ENCODE measurements at regions not wholly inside any gene's neighbourhood (a gene's known extent, or its start where the extent isn't known, plus 50 kb on each side); places are given as distances from the start of the nearest gene placed in this dataset.
A peak's percentile ranks its signal among the peaks of the same experiment; 100 is the strongest.

DNA sequence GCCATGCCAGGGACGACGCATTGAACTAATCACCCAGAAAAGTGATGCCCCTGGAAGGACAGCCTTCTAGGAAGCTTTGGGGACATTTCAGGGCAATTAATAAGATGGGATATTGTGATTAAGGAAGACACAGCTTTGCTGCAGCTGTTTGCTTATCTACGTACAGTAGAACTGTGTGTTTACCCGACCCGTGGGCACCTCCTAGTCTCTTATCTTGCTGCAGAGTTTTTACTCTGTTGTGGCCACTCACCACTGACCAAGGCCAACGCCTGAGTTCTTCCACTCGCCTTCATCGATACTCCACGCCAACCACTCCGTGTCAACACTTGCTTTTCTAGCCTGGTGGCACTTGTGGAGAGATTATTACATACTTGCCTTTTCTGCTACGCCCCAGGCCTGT is 105.9 kb upstream of the MLN start:
- Mint-ChIP-seq H3K4me1 (ENCODE audit: low read depth) (peaks cover 47% of the 10 kb centered on the region), H3K4me3 (no peak overlapping the region), H3K27me3 (no peaks in the 10 kb centered on the region), H3K9me3 (no peaks in the 10 kb centered on the region), H3K27ac (no peak overlapping the region), H3K36me3 (no peaks in the 10 kb centered on the region)
- no peak for DNase-seq
- POLR2A ChIA-PET: no interaction called here
- CTCF ChIA-PET: no interaction called here
- intact Hi-C loops (cut with micrococcal nuclease): no loop called here

DNA sequence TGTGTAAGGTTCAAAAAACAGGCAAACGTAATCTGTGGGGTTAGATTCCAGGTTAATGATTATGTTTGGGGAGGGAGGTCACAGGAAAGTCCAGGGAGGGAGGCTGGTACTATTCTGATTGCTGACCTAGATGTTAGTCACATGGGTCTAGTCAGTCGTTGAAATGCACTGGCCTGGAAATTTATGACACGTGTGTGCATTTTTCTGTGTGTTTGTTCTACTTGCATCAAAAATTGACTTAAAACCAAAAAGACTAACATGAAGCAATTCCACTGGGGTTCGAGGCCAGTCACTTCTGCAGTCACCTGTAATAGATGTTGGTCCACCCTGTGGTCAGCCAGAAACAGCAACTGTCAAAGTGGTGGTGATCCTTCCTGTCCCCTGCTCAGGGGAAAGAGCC is 104.2 kb upstream of the MLN start:
- Mint-ChIP-seq H3K9me3 (no peaks in the 10 kb centered on the region), H3K4me3 (no peak overlapping the region), H3K4me1 (ENCODE audit: low read depth) (peaks cover 47% of the 10 kb centered on the region), H3K27ac (no peak overlapping the region), H3K36me3 (no peaks in the 10 kb centered on the region), H3K27me3 (no peaks in the 10 kb centered on the region)
- POLR2A ChIA-PET: no interaction called here
- CTCF ChIA-PET: interaction anchor here (2.0 kb wide), 1 partner anchor 137 kb away, joined by 9 read pairs; no protein-coding TSS in a partner anchor
- intact Hi-C loops (cut with micrococcal nuclease): no loop called here
- no peak for DNase-seq

DNA sequence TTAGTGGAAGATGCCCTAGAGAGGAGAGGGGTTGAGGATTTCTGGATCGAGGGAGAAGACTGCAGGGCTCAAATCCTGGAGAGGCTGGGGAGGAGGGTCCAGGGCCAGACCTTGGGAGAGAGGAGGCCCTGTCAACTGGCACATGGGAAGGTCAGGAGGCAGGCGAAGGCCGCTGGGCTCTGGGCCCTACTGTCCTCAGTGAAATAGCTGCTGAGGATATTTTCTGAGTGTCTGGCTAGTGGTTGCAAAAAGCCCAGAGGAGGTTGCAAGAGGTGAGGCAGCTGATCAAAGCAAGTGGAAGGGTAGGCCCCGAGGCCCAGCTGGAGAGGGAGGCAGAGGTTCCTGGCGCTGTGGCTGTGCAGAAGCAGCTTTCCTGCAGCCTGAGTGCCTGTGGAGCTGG is 103.4 kb upstream of the MLN start:
- peak overlapping the region; percentile 43 for H3K27ac Mint-ChIP-seq
- H3K9me3 Mint-ChIP-seq: no peaks in the 10 kb centered on the region
- no peak for DNase-seq
- peaks cover 49% of the 10 kb centered on the region for H3K4me1 Mint-ChIP-seq (ENCODE audit: low read depth)
- intact Hi-C loops (cut with micrococcal nuclease): no loop called here
- POLR2A ChIA-PET: no interaction called here
- no peaks in the 10 kb centered on the region for H3K27me3 Mint-ChIP-seq
- H3K36me3 Mint-ChIP-seq: no peaks in the 10 kb centered on the region
- CTCF ChIA-PET: interaction anchor here (2.0 kb wide), 1 partner anchor 136 kb away, joined by 9 read pairs; no protein-coding TSS in a partner anchor
- no peak overlapping the region for H3K4me3 Mint-ChIP-seq

DNA sequence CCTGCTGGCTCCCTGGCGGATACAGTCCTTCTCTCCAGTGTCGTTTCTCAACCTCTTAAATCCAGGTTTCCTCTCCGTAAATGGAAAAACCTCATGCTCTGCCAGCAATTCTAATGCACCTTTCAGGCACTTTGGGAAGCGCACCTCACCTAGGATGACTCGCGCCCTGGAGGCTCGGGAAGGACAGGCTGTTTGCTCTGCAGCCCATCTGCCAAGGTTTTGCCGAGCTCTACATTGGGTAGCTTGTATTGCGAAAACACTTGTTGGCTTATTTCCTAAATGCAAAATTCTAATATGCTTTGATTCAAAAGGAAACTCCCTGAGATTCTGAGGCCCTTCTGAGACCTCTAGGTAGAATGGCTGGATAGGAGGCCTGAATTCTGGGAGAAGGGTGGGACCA is 102.6 kb upstream of the MLN start:
- no peaks in the 10 kb centered on the region for H3K9me3 Mint-ChIP-seq
- peak overlapping the region; percentile 43 for H3K27ac Mint-ChIP-seq
- CTCF ChIA-PET: interaction anchor here (2.0 kb wide), 1 partner anchor 135 kb away, joined by 9 read pairs; no protein-coding TSS in a partner anchor
- intact Hi-C loops (cut with micrococcal nuclease): no loop called here
- peaks cover 49% of the 10 kb centered on the region for H3K4me1 Mint-ChIP-seq (ENCODE audit: low read depth)
- H3K27me3 Mint-ChIP-seq: no peaks in the 10 kb centered on the region
- no peak overlapping the region for H3K4me3 Mint-ChIP-seq
- DNase-seq: no peak
- POLR2A ChIA-PET: no interaction called here
- H3K36me3 Mint-ChIP-seq: no peaks in the 10 kb centered on the region

DNA sequence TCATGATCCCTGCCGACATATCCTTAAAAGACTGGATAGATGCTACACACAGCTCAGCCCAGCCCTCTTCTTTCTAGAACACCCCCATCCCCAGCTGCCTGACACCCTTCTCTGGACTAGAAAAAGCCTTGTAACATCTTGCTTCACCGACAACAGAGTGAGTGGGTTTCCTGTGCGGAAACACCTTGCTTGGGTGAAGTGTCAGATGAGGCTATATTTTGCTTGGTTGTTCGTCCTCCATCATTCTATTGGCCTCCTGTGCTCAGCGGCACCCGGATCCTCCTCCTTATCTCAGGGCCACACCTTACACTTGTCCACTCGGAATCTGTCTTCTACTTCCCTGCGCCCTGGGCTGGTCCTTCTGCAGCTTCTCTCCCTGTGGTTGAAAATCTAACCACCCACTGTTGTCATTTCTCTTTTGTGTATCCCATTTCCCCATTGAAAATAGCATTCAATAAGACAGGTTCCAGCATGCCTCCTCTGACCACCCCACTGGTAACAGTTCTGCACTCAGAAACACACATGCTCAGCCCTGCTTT is 101.3 kb upstream of the MLN start:
- POLR2A ChIA-PET: no interaction called here
- Mint-ChIP-seq H3K4me3 (peak overlapping the region; percentile 1), H3K4me1 (ENCODE audit: low read depth) (peaks cover 49% of the 10 kb centered on the region)

DNA sequence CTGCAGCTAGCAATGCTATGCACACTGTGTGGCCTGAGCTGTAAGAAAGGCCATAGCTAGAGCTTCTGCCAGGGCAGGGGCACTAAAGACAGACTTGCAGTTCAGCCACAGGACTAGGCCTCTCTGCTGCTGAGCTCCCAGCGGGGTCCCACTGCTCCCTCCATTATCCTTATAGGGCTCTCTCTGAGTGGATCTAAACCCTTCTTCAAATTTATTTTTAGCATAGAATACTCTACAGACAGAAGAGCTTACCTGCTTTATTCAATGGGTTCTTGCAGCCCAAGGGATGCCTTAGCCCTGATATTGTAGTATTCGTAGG is 100.9 kb upstream of the MLN start:
- ChIA-PET POLR2A (no interaction called here), CTCF (interaction anchor here (0.8 to 1.2 kb wide), 4 partner anchors 11 to 150 kb away, joined by 3 to 6 read pairs (median 4); no protein-coding TSS in a partner anchor)
- Mint-ChIP-seq H3K36me3 (no peaks in the 10 kb centered on the region), H3K27me3 (no peaks in the 10 kb centered on the region), H3K9me3 (no peaks in the 10 kb centered on the region), H3K4me1 (ENCODE audit: low read depth) (peaks cover 49% of the 10 kb centered on the region), H3K27ac (peak overlapping the region; percentile 74), H3K4me3 (peak overlapping the region; percentile 21)
- no peak for DNase-seq
- intact Hi-C loops (cut with micrococcal nuclease): loop anchor here (1.0 to 2.0 kb wide), 3 partner anchors 10 to 116 kb away; partner anchors contain the start of gene LEMD2

More for the DNA sequence above, 101.3 kb upstream of the MLN start:
- Mint-ChIP-seq H3K27ac (peak overlapping the region; percentile 74), H3K9me3 (no peaks in the 10 kb centered on the region), H3K36me3 (no peaks in the 10 kb centered on the region), H3K27me3 (no peaks in the 10 kb centered on the region)
- intact Hi-C loops (cut with micrococcal nuclease): loop anchor here (1.0 to 2.0 kb wide), 3 partner anchors 9 to 116 kb away; partner anchors contain the start of gene LEMD2
- peak; percentile 60 for DNase-seq
- CTCF ChIA-PET: interaction anchor here (1.2 kb wide), 3 partner anchors 10 to 150 kb away, joined by 3 to 6 read pairs (median 3); no protein-coding TSS in a partner anchor

DNA sequence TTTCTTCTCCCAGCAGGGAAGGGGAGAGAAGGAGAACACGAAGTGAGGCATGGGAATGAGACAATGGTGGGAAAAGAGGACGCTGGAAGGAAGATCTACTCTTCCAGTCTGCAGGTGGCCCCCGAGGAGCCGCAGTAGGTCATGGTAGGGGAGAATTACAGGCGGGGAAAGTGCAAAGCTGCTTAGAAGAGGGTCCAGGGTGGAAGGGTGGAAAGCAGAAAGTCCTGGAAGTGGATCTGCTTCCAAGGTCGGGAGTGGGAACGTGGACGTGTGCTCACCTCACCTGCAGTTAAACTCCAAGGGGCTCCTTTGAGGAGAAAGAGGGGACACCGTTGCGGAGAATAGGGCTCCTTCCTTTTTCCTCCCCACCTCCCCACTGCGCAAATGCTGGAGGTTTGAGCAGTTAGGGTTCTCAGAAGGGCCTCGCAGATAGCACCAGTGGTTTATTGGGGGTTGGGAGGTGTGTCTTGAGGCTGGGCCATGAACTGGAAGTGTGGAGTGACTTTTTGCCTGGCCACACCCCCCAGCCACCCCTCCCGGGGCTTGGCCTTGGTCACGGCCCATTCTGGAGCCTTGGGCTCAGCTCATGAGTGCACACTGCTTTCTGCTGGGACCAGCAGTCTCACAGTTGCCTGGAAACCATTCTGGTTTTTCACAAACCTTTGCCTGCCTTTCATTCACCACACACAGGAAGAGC is 100.4 kb upstream of the MLN start:
- H3K4me3 Mint-ChIP-seq: peak overlapping the region; percentile 21
- no peaks in the 10 kb centered on the region for H3K9me3 Mint-ChIP-seq
- DNase-seq: peak; percentile 89
- peaks cover 49% of the 10 kb centered on the region for H3K4me1 Mint-ChIP-seq (ENCODE audit: low read depth)
- CTCF ChIA-PET: interaction anchor here (0.8 to 1.2 kb wide), 4 partner anchors 11 to 151 kb away, joined by 3 to 6 read pairs (median 4); no protein-coding TSS in a partner anchor
- intact Hi-C loops (cut with micrococcal nuclease): loop anchor here (2.0 kb wide), 2 partner anchors 43 to 115 kb away; partner anchors contain the start of gene LEMD2
- H3K36me3 Mint-ChIP-seq: no peaks in the 10 kb centered on the region
- peak overlapping the region; percentile 74 for H3K27ac Mint-ChIP-seq
- POLR2A ChIA-PET: no interaction called here
- H3K27me3 Mint-ChIP-seq: no peaks in the 10 kb centered on the region

DNA sequence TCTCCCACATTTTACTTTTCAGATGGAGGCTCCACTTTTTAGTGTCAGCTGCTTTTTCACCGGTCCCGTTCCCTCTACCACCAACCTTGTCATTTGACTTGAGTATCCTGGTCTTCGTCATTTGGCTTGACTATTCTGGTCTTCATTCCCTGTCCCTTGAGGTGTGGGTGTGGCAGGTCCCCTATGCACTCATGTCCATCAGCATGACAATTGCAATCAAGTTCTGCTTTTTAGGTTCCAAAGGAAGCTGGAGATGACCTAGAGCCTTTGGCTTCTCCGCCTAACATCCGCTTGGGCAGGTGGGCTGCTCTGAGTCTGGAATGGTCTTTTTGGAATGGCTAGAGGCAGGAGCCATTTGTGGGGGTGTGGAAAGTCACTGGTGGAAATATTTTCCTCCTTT is 99.8 kb upstream of the MLN start:
- no peak for DNase-seq
- no peaks in the 10 kb centered on the region for H3K27me3 Mint-ChIP-seq
- H3K9me3 Mint-ChIP-seq: no peaks in the 10 kb centered on the region
- H3K4me3 Mint-ChIP-seq: no peak overlapping the region
- no peaks in the 10 kb centered on the region for H3K36me3 Mint-ChIP-seq
- intact Hi-C loops (cut with micrococcal nuclease): no loop called here
- peak overlapping the region; percentile 74 for H3K27ac Mint-ChIP-seq
- ChIA-PET CTCF (no interaction called here), POLR2A (no interaction called here)
- peaks cover 53% of the 10 kb centered on the region for H3K4me1 Mint-ChIP-seq (ENCODE audit: low read depth)

DNA sequence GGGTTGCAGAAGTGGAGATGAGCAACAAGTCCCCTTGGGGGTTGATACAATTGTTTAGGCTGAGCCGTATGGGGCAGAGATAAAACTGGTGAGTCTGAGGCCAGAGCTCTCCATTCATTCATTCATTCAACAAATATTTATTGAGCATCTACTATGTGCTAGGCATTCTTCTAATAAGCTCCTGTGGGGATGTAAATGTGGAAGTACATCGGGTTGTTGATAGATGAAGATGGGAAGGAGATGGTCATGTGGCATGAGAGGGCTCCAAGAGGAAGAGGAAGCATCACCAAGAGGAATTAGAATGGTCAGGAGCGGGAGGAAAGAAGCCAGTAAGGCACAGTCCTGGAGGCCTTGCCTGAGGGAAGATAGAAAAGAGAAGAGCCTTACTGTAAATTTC is 98.7 kb upstream of the MLN start:
- Mint-ChIP-seq H3K4me1 (ENCODE audit: low read depth) (peaks cover 50% of the 10 kb centered on the region), H3K9me3 (no peaks in the 10 kb centered on the region), H3K27me3 (no peaks in the 10 kb centered on the region), H3K4me3 (no peak overlapping the region), H3K27ac (no peak overlapping the region), H3K36me3 (no peaks in the 10 kb centered on the region)
- ChIA-PET POLR2A (no interaction called here), CTCF (no interaction called here)
- intact Hi-C loops (cut with micrococcal nuclease): no loop called here
- DNase-seq: no peak

DNA sequence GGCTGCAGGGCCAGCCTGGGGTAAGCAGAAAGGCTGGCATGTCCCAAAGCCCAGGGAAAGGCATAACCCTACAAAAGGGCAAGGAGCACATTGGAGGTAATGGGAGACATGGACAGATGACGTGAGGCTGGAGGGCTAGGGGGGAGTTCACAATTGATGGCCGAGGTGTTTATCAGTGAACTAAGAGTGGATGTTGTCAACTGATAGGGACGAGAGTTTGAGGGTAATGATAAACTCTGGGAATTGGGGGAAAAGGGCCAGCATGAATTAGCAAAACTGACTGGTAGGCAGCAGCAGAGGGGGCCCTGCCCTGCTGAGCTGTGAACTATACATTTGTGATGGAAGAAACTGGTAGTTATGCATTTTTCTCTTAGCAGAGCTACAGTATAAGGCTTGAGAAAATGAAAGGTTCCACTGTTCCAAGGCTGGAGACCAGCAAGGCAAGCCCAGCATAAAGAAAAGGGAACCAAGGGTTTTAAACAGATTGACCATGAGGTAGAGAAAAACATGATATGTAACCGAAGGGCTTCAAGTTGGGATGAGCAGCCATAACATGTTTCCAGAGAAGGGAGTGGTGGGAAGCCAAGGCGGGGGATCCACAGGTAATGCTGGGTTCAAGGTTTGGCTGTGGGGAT is 98.1 kb upstream of the MLN start:
- CTCF ChIA-PET: no interaction called here
- POLR2A ChIA-PET: no interaction called here
- Mint-ChIP-seq H3K4me3 (no peak overlapping the region), H3K4me1 (ENCODE audit: low read depth) (peaks cover 50% of the 10 kb centered on the region), H3K9me3 (no peaks in the 10 kb centered on the region), H3K36me3 (no peaks in the 10 kb centered on the region), H3K27me3 (no peaks in the 10 kb centered on the region), H3K27ac (no peak overlapping the region)
- intact Hi-C loops (cut with micrococcal nuclease): no loop called here
- no peak for DNase-seq

DNA sequence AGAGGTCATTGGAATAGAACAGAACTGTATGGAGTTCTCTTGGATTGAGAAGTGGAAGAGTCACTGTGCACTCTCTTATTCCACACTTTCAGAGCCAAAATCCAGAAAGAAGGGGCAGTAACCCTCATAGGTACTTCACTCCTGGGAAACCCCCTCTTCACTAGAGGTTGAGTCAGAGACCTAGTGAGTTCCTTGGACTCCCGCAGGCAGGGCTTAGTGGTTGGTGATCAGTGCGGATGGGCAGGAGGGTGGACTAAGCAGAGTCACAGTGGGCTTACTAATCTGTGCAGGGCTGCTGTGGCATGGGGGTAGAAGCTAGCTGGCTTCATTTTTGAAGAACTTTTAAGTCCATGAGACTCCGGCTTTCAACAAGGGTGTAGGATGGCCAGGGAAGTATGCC is 95.0 kb upstream of the MLN start:
- Mint-ChIP-seq H3K36me3 (no peaks in the 10 kb centered on the region), H3K9me3 (no peaks in the 10 kb centered on the region), H3K27ac (no peak overlapping the region), H3K27me3 (no peaks in the 10 kb centered on the region), H3K4me3 (no peak overlapping the region), H3K4me1 (ENCODE audit: low read depth) (peaks cover 37% of the 10 kb centered on the region)
- intact Hi-C loops (cut with micrococcal nuclease): no loop called here
- ChIA-PET CTCF (no interaction called here), POLR2A (no interaction called here)
- no peak for DNase-seq

DNA sequence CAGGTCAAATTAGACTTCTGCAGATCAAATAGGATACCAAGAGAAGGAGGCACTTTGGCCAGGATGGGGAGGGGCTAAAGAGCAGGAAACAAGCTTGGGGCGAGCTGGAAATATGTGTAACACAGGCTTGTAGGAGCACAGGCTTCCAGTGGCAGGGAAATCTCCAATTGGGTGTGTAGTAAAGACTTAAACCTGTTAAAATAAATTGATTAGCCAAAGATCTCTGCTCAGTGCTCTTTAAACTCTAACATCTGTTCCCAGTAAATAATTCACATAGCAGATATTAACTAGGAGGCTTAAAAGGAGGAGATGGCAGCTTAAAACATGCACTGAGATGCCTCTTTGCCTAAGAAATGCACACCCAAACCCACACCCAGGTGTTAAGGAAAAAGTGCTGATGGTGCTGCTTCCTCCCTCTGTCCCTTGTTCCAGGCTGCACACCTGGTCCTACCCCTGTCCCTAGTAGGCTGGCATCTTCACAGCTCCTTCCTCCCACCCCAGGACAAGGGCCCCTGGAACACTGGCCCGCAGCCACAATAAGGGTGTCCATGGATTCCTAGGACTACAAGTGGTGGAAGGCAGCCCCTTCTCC is 93.5 kb upstream of the MLN start:
- peaks cover 29% of the 10 kb centered on the region for H3K4me1 Mint-ChIP-seq (ENCODE audit: low read depth)
- H3K9me3 Mint-ChIP-seq: no peaks in the 10 kb centered on the region
- ChIA-PET POLR2A (no interaction called here), CTCF (no interaction called here)
- no peaks in the 10 kb centered on the region for H3K36me3 Mint-ChIP-seq
- H3K27ac Mint-ChIP-seq: no peak overlapping the region
- no peaks in the 10 kb centered on the region for H3K27me3 Mint-ChIP-seq
- H3K4me3 Mint-ChIP-seq: no peak overlapping the region
- intact Hi-C loops (cut with micrococcal nuclease): no loop called here
- DNase-seq: no peak
